SK-N-SH (cell line): ENCODE measurements at regions not wholly inside any gene's neighbourhood (a gene's known extent, or its start where the extent isn't known, plus 50 kb on each side); places are given as distances from the start of the nearest gene placed in this dataset.
A peak's percentile ranks its signal among the peaks of the same experiment; 100 is the strongest.

Experiments used
- CTCF ChIA-PET: fragments of 300-600, 350-600 bp; formaldehyde crosslinking; extraction: SDS; loops from one replicate; lab custom pipeline; 2021; lab: Yijun Ruan, JAX
- POLR2A ChIA-PET: fragments of 350-600 bp; sonication (Branson Sonifier 250); formaldehyde crosslinking; extraction: SDS; loops from one replicate; lab custom pipeline; 2020; ENCODE audit warnings: antibody characterized with exemption, inconsistent platforms; lab: Yijun Ruan, JAX
- DNase-seq: peaks from one replicate; pipeline ENCODE4 v3.0.0; 2012
- H2AFZ ChIP-seq: fragments of 200-600 bp; sonication (generic); 2 replicates; pipeline ENCODE4 v1.8.1; 2016; ENCODE audit warnings: antibody characterized with exemption, mild to moderate bottlenecking, low read depth
- H3F3A ChIP-seq: fragments of 200-600 bp; sonication (generic); replicated peaks from 2 replicates; pipeline ENCODE3; 2016; ENCODE audit warnings: antibody characterized with exemption, mild to moderate bottlenecking; ENCODE audit not compliant: insufficient read depth
- H3K27ac ChIP-seq, 2 experiments: fragments of 200-500 bp in 1 of 2; fragments of 200-600 bp in 1 of 2; sonication (Bioruptor generic) in 1 of 2; sonication (generic), shearing (Covaris generic) in 1 of 2; 2 replicates each; pipeline versions ENCODE4 v1.5.1 to v1.6.1; 2014 to 2016; ENCODE audit warnings: low read depth in 2 of 2, inconsistent platforms in 1 of 2, low read length in 1 of 2, mild to moderate bottlenecking in 1 of 2, mixed read lengths in 1 of 2
- H3K27me3 ChIP-seq: fragments of 200-600 bp; sonication (generic), shearing (Covaris generic); 2 replicates; pipeline ENCODE4 v1.6.1; 2016; ENCODE audit warnings: mixed run types; ENCODE audit not compliant: insufficient read depth
- H3K36me3 ChIP-seq, 2 experiments: fragments of 200-500 bp in 1 of 2; fragments of 200-600 bp in 1 of 2; sonication (Bioruptor generic) in 1 of 2; sonication (generic) in 1 of 2; replicated peaks in 1 of 2; 2 replicates each; pipeline versions ENCODE3 to v1.5.1; 2014 to 2016; ENCODE audit warnings: low read length in 1 of 2, mild to moderate bottlenecking in 1 of 2; ENCODE audit not compliant: insufficient read depth in 2 of 2, control insufficient read depth in 1 of 2
- H3K4me1 ChIP-seq, 2 experiments: fragments of 200-500 bp in 1 of 2; fragments of 200-600 bp in 1 of 2; sonication (Bioruptor generic) in 1 of 2; sonication (generic), shearing (Covaris generic) in 1 of 2; 2 replicates each; pipeline versions ENCODE4 v1.5.1 to v1.6.1; 2014 to 2016; ENCODE audit warnings: low read depth in 1 of 2, low read length in 1 of 2, mixed run types in 1 of 2; ENCODE audit not compliant: insufficient read depth in 2 of 2, control insufficient read depth in 1 of 2
- H3K4me2 ChIP-seq: fragments of 200-600 bp; sonication (generic), shearing (Covaris generic); 2 replicates; pipeline ENCODE4 v1.6.1; 2017; ENCODE audit warnings: mixed run types
- H3K4me3 ChIP-seq, 2 experiments: fragments of 200-500 bp in 1 of 2; fragments of 200-600 bp in 1 of 2; sonication (Bioruptor generic) in 1 of 2; sonication (generic), shearing (Covaris generic) in 1 of 2; 2 replicates each; pipeline versions ENCODE4 v1.5.1 to v1.8.1; 2014 to 2016; ENCODE audit warnings: low read depth in 2 of 2, inconsistent platforms in 1 of 2, low read length in 1 of 2, mild to moderate bottlenecking in 1 of 2, mixed read lengths in 1 of 2, moderate library complexity in 1 of 2
- H3K79me2 ChIP-seq: fragments of 200-600 bp; sonication (generic); 2 replicates; pipeline ENCODE4 v1.8.1; 2017; ENCODE audit warnings: mild to moderate bottlenecking; ENCODE audit not compliant: insufficient read depth
- H3K9ac ChIP-seq: fragments of 200-600 bp; sonication (generic); 2 replicates; pipeline ENCODE4 v1.6.1; 2017; ENCODE audit warnings: mixed run types
- H3K9me2 ChIP-seq: fragments of 200-600 bp; sonication (generic); 2 replicates; pipeline ENCODE4 v1.6.1; 2017; ENCODE audit warnings: mixed run types
- H3K9me3 ChIP-seq: fragments of 200-600 bp; sonication (generic); 2 replicates; pipeline ENCODE4 v1.6.1; 2017; ENCODE audit warnings: mixed run types, mild to moderate bottlenecking, moderate library complexity
- H4K20me1 ChIP-seq: fragments of 200-600 bp; sonication (generic); 2 replicates; pipeline ENCODE4 v1.6.1; 2017; ENCODE audit warnings: mild to moderate bottlenecking, mixed run types; ENCODE audit not compliant: insufficient read depth
- FOSL2 ChIP-seq: IDR thresholded peaks from 2 replicates; pipeline ENCODE4 v1.4.0; 2012; ENCODE audit warnings: low read depth, mild to moderate bottlenecking, moderate library complexity, borderline replicate concordance
- JUND ChIP-seq: IDR thresholded peaks from 2 replicates; pipeline ENCODE4 v1.4.0; 2012
- NFIC ChIP-seq: IDR thresholded peaks from 2 replicates; pipeline ENCODE4 v1.4.0; 2012; ENCODE audit warnings: borderline replicate concordance
- PBX3 ChIP-seq: IDR thresholded peaks from 2 replicates; pipeline ENCODE4; 2012
- POLR2AphosphoS5 ChIP-seq: IDR thresholded peaks from 2 replicates; pipeline ENCODE4 v1.6.1; 2012; ENCODE audit warnings: low read depth, low read length
- RAD21 ChIP-seq: IDR thresholded peaks from 2 replicates; pipeline ENCODE4 v1.6.1; 2012; ENCODE audit warnings: mild to moderate bottlenecking, low read length
- RCOR1 ChIP-seq: fragments of 150-350 bp; IDR thresholded peaks from 2 replicates; pipeline ENCODE4 v1.6.1; 2017; ENCODE audit warnings: antibody characterized with exemption, low read length
- SMC3 ChIP-seq: IDR thresholded peaks from 2 replicates; pipeline ENCODE4 v1.6.1; 2012; ENCODE audit warnings: low read depth, low read length, improper control_type of control experiment
- TAF1 ChIP-seq: IDR thresholded peaks from 2 replicates; pipeline ENCODE4 v1.6.1; 2012; ENCODE audit warnings: low read depth, mild to moderate bottlenecking, low read length, moderate library complexity, borderline replicate concordance
- TCF12 ChIP-seq: IDR thresholded peaks from 2 replicates; pipeline ENCODE4 v1.4.0; 2012
- USF2 ChIP-seq: fragments of 150-350 bp; IDR thresholded peaks from 2 replicates; pipeline ENCODE4 v1.6.1; 2017; ENCODE audit warnings: antibody characterized with exemption, low read length, low read depth, borderline replicate concordance
- YY1 ChIP-seq: IDR thresholded peaks from 2 replicates; pipeline ENCODE4 v1.4.0; 2012; ENCODE audit warnings: low read depth, mild to moderate bottlenecking
- ZBTB33 ChIP-seq: IDR thresholded peaks from 2 replicates; pipeline ENCODE4 v1.4.0; 2012; ENCODE audit warnings: low read depth, borderline replicate concordance
- WGBS: methylation state at CpG from one replicate; pipeline ENCODE4 v1.1.6; 2017; ENCODE audit warnings: low lambda C conversion rate; 5-methylcytosine and 5-hydroxymethylcytosine counted together

- Histone ChIP-seq H3K4me3 (no peak overlapping the region), H4K20me1 (no peaks in the 10 kb centered on the region), H3K27ac (no peak overlapping the region), H3K79me2 (no peaks in the 10 kb centered on the region), H3F3A (no peaks in the 10 kb centered on the region), H3K27me3 (peaks cover 18% of the 10 kb centered on the region), H3K9me3 (no peaks in the 10 kb centered on the region), H3K4me1 (no peaks in the 10 kb centered on the region), H3K9me2 (no peaks in the 10 kb centered on the region), H3K36me3 (no peaks in the 10 kb centered on the region), H3K9ac (no peak overlapping the region), H3K4me2 (no peak overlapping the region), H2AFZ (no peak overlapping the region)
- POLR2A ChIA-PET = no interaction called here
- CTCF ChIA-PET = no interaction called here
- no peak for TF ChIP-seq SMC3
- TF ChIP-seq USF2 = no peak
- TF ChIP-seq RAD21 = no peak
- no peak for TF ChIP-seq TAF1
- no peak for TF ChIP-seq JUND
- no peak for TF ChIP-seq ZBTB33
- TF ChIP-seq YY1 = no peak
- no peak for TF ChIP-seq POLR2AphosphoS5
- 54% methylated on average over 8 of the region's 8 CpGs for WGBS
- no peak for DNase-seq
These were observed 65.1 kb upstream of the KLF4 start for GRCh38 chr9:107554636-107555035.

GRCh38 chr9:107548298-107549142, 59.0 kb upstream of the KLF4 start:
- no peaks in the 10 kb centered on the region for H3K27me3 ChIP-seq
- H4K20me1 ChIP-seq = no peaks in the 10 kb centered on the region
- TF ChIP-seq POLR2AphosphoS5 = no peak
- TF ChIP-seq JUND = peak; percentile 65
- TF ChIP-seq NFIC = peak; percentile 73
- TF ChIP-seq RCOR1 = no peak
- TF ChIP-seq FOSL2 = peak; percentile 76
- TF ChIP-seq PBX3 = peak; percentile 74
- TF ChIP-seq TCF12 = peak; percentile 75
- TF ChIP-seq, all 33 proteins: peak for 5
- Histone ChIP-seq H3K4me1 (peaks cover 0 to 14% of the 10 kb centered on the region in 2 experiments; a peak in 2 of 4 replicates), H3K9me3 (no peaks in the 10 kb centered on the region), H3K4me2 (peak overlapping the region; percentile 70), H3K4me3 (peak overlapping the region in 1 of 2 experiments; percentile 54; a peak in 2 of 4 replicates), H3F3A (peaks cover 6% of the 10 kb centered on the region), H3K9me2 (no peaks in the 10 kb centered on the region), H3K36me3 (no peaks in the 10 kb centered on the region), H3K79me2 (no peaks in the 10 kb centered on the region), H3K27ac (peak overlapping the region in 1 of 2 experiments; percentile 92; a peak in 2 of 4 replicates), H3K9ac (peak overlapping the region; percentile 36; the same call in 1 of the 2 replicates), H2AFZ (peak overlapping the region; percentile 96)
- CTCF ChIA-PET = interaction anchor here (0.9 kb wide), 1 partner anchor 83 kb away, joined by 3 read pairs; no protein-coding TSS in a partner anchor
- 9% methylated on average over 10 of the region's 10 CpGs for WGBS
- POLR2A ChIA-PET = no interaction called here
- no peak for DNase-seq
